A673 (cell line): ENCODE measurements at regions not wholly inside any gene's neighbourhood (a gene's known extent, or its start where the extent isn't known, plus 50 kb on each side); places are given as distances from the start of the nearest gene placed in this dataset.

Experiments
- BruUV-seq: library from RNA; stranded (reverse); fragments of 400-500 nt; replicated peaks from 2 replicates; lab custom pipeline; 2021; lab: Mats Ljungman, UMichigan
- CTCF ChIA-PET: fragments of 300-600 bp; sonication (Branson Sonifier 250); formaldehyde crosslinking; loops from one replicate; lab custom pipeline; 2022; ENCODE audit warnings: antibody characterized with exemption; lab: Charles Lee
- POLR2A ChIA-PET: fragments of 300-600 bp; sonication (Branson Sonifier 250); formaldehyde crosslinking; loops from one replicate; lab custom pipeline; 2022; ENCODE audit warnings: antibody characterized with exemption; ENCODE audit not compliant: low non-redundant PET; lab: Charles Lee
- DNase-seq: peaks from one replicate; pipeline ENCODE4 v3.0.0-alpha.2; 2015; ENCODE audit warnings: low spot score
- H3K27ac ChIP-seq: fragments of 200-600 bp; sonication (generic); 2 replicates; pipeline ENCODE4 v1.5.1; 2016; ENCODE audit warnings: mixed run types, low read depth, mild to moderate bottlenecking, mixed read lengths, antibody characterized with exemption, low read length; ENCODE audit not compliant: poor library complexity, severe bottlenecking
- H3K27me3 ChIP-seq: fragments of 200-600 bp; sonication (generic); replicated peaks from 2 replicates; pipeline ENCODE4 v1.6.1; 2017; ENCODE audit warnings: mixed run types, low read depth, mild to moderate bottlenecking, mixed read lengths, antibody characterized with exemption, low read length; ENCODE audit not compliant: insufficient read depth, poor library complexity
- H3K36me3 ChIP-seq: fragments of 200-600 bp; sonication (generic); 2 replicates; pipeline ENCODE4 v1.6.1; 2016; ENCODE audit warnings: mixed run types, mild to moderate bottlenecking, mixed read lengths, antibody characterized with exemption, low read length; ENCODE audit not compliant: insufficient read depth, poor library complexity, severe bottlenecking
- H3K4me1 ChIP-seq: fragments of 200-600 bp; sonication (generic); 2 replicates; pipeline ENCODE4 v1.6.1; 2017; ENCODE audit warnings: mixed run types, mild to moderate bottlenecking, mixed read lengths, antibody characterized with exemption, low read length; ENCODE audit not compliant: insufficient read depth, poor library complexity, severe bottlenecking
- H3K4me3 ChIP-seq: fragments of 200-600 bp; sonication (generic); 2 replicates; pipeline ENCODE4 v1.5.1; 2016; ENCODE audit warnings: low read depth, mixed run types, mild to moderate bottlenecking, mixed read lengths, low read length; ENCODE audit not compliant: poor library complexity, severe bottlenecking
- H3K9me3 ChIP-seq: fragments of 200-600 bp; sonication (generic); 2 replicates; pipeline ENCODE4 v1.6.1; 2016; ENCODE audit warnings: mixed run types, low read depth, mild to moderate bottlenecking, mixed read lengths, antibody characterized with exemption, low read length; ENCODE audit not compliant: poor library complexity, severe bottlenecking
- CTCF ChIP-seq: fragments of 300-800, 200-600 bp; sonication (generic); conservative IDR thresholded peaks from 2 replicates; pipeline ENCODE4 v1.5.1; 2017; ENCODE audit warnings: low read depth, mild to moderate bottlenecking, antibody characterized with exemption, low read length, moderate library complexity, mixed read lengths
- EZH2 ChIP-seq: fragments of 200-600 bp; sonication (generic); IDR thresholded peaks from 2 replicates; pipeline ENCODE4 v1.6.1; 2017; ENCODE audit warnings: borderline replicate concordance, low read depth, mild to moderate bottlenecking, mixed read lengths, antibody characterized with exemption, low read length; ENCODE audit not compliant: poor library complexity, severe bottlenecking
- intact Hi-C: fragments of 100-400 bp; cut with micrococcal nuclease; formaldehyde crosslinking; loops from one replicate; pipeline ENCODE4 v1.10.0; 2022; ENCODE audit not compliant: unreplicated experiment

GRCh38 chr2:395886-396285 lies 108.0 kb upstream of the ALKAL2 start:
- H3K4me3 ChIP-seq = no peak overlapping the region
- no peaks in the 10 kb centered on the region for H3K9me3 ChIP-seq
- H3K4me1 ChIP-seq = peaks cover 17% of the 10 kb centered on the region
- H3K27ac ChIP-seq = no peak overlapping the region
- ChIA-PET POLR2A (no interaction called here), CTCF (no interaction called here)
- intact Hi-C loops = no loop called here
- no peak for TF ChIP-seq EZH2
- no peak for TF ChIP-seq CTCF
- DNase-seq = no peak
- H3K36me3 ChIP-seq = no peaks in the 10 kb centered on the region
- no TSS peak for BruUV-seq
- H3K27me3 ChIP-seq = no peaks in the 10 kb centered on the region

GRCh38 chr2:393711-394696 lies 106.1 kb upstream of the ALKAL2 start:
- no TSS peak for BruUV-seq
- no peaks in the 10 kb centered on the region for H3K27me3 ChIP-seq
- CTCF ChIA-PET = no interaction called here
- DNase-seq = peak; percentile 88
- TF ChIP-seq CTCF = no peak
- TF ChIP-seq EZH2 = no peak
- H3K4me1 ChIP-seq = peaks cover 17% of the 10 kb centered on the region
- no peaks in the 10 kb centered on the region for H3K36me3 ChIP-seq
- H3K9me3 ChIP-seq = no peaks in the 10 kb centered on the region
- intact Hi-C loops = no loop called here
- H3K27ac ChIP-seq = no peak overlapping the region
- H3K4me3 ChIP-seq = peak overlapping the region; percentile 2
- POLR2A ChIA-PET = no interaction called here

- no TSS peak for BruUV-seq
- DNase-seq = no peak
- POLR2A ChIA-PET = no interaction called here
- TF ChIP-seq CTCF (no peak), EZH2 (no peak)
- Histone ChIP-seq H3K36me3 (no peaks in the 10 kb centered on the region), H3K4me1 (peaks cover 17% of the 10 kb centered on the region), H3K4me3 (no peak overlapping the region), H3K27me3 (no peaks in the 10 kb centered on the region), H3K27ac (no peak overlapping the region), H3K9me3 (no peaks in the 10 kb centered on the region)
- CTCF ChIA-PET = no interaction called here
- intact Hi-C loops = no loop called here
These were observed 105.0 kb upstream of the ALKAL2 start for GRCh38 chr2:392926-393280.
